MM.1S (cell line): ENCODE measurements at regions not wholly inside any gene's neighbourhood (a gene's known extent, or its start where the extent isn't known, plus 50 kb on each side); places are given as distances from the start of the nearest gene placed in this dataset.

Experiments
- DNase-seq: peaks from one replicate; pipeline ENCODE4 v3.0.0-alpha.2; 2015
- H2AFZ ChIP-seq: fragments of 300-600 bp; sonication (generic); 2 replicates; pipeline ENCODE4 v1.6.0; 2016; ENCODE audit warnings: antibody characterized with exemption, low read length
- H3F3A ChIP-seq: fragments of 300-600 bp; sonication (generic); 2 replicates; pipeline ENCODE4 v1.6.1; 2016; ENCODE audit warnings: mild to moderate bottlenecking, antibody characterized with exemption, low read length, moderate library complexity, mixed read lengths; ENCODE audit not compliant: insufficient read depth
- H3K27ac ChIP-seq: fragments of 300-600 bp; sonication (generic); 2 replicates; pipeline ENCODE4 v1.5.1; 2016; ENCODE audit warnings: mild to moderate bottlenecking, low read length
- H3K27me3 ChIP-seq: fragments of 300-600 bp; sonication (generic); replicated peaks from 2 replicates; pipeline ENCODE4 v1.6.0; 2016; ENCODE audit warnings: low read length; ENCODE audit not compliant: insufficient read depth
- H3K36me3 ChIP-seq: fragments of 300-600 bp; sonication (generic); replicated peaks from 2 replicates; pipeline ENCODE4 v1.6.1; 2016; ENCODE audit warnings: mild to moderate bottlenecking, low read length, mixed read lengths; ENCODE audit not compliant: insufficient read depth
- H3K4me1 ChIP-seq: fragments of 300-600 bp; sonication (generic); 2 replicates; pipeline ENCODE4 v1.6.1; 2016; ENCODE audit warnings: low read length, mixed read lengths
- H3K4me2 ChIP-seq: fragments of 300-600 bp; sonication (generic); 2 replicates; pipeline ENCODE4 v1.6.0; 2016; ENCODE audit warnings: low read depth, low read length
- H3K4me3 ChIP-seq: fragments of 300-600 bp; sonication (generic); 2 replicates; pipeline ENCODE4 v1.5.1; 2016; ENCODE audit warnings: low read length, mixed read lengths
- H3K79me2 ChIP-seq: fragments of 300-600 bp; sonication (generic); 2 replicates; pipeline ENCODE4 v1.6.1; 2016; ENCODE audit warnings: mixed run types, low read length, mixed read lengths
- H3K9ac ChIP-seq: fragments of 300-600 bp; sonication (generic); 2 replicates; pipeline ENCODE4 v1.6.1; 2016; ENCODE audit warnings: low read length, mixed read lengths
- H3K9me2 ChIP-seq: fragments of 300-600 bp; sonication (generic); replicated peaks from 2 replicates; pipeline ENCODE4 v1.6.1; 2016; ENCODE audit warnings: mild to moderate bottlenecking, low read length, mixed read lengths; ENCODE audit not compliant: insufficient read depth
- H3K9me3 ChIP-seq: fragments of 300-600 bp; sonication (generic); replicated peaks from 2 replicates; pipeline ENCODE4 v1.6.1; 2016; ENCODE audit warnings: mild to moderate bottlenecking, low read length, mixed read lengths; ENCODE audit not compliant: insufficient read depth
- H4K20me1 ChIP-seq: fragments of 300-600 bp; sonication (generic); 2 replicates; pipeline ENCODE4 v1.6.1; 2016; ENCODE audit warnings: mild to moderate bottlenecking, low read length, moderate library complexity, mixed read lengths; ENCODE audit not compliant: insufficient read depth
- CTCF ChIP-seq: fragments of 300-600 bp; sonication (generic); IDR thresholded peaks from 2 replicates; pipeline ENCODE4 v1.5.1; 2016; ENCODE audit warnings: antibody characterized with exemption, low read length, mixed read lengths
- EZH2 ChIP-seq: fragments of 300-600 bp; sonication (generic); optimal IDR thresholded peaks from 2 replicates; pipeline ENCODE3; 2017; ENCODE audit warnings: low read depth, mild to moderate bottlenecking, antibody characterized with exemption, low read length, mixed read lengths
- EZH2phosphoT487 ChIP-seq: fragments of 300-600 bp; sonication (generic); IDR thresholded peaks from 2 replicates; pipeline ENCODE4 v1.6.1; 2018; ENCODE audit warnings: antibody characterized with exemption, low read length

GRCh38 chr2:188713961-188714360, 260.2 kb upstream of the COL3A1 start:
- DNase-seq = no peak
- Histone ChIP-seq H3K9me3 (no peaks in the 10 kb centered on the region), H3K4me3 (no peak overlapping the region), H2AFZ (no peak overlapping the region), H3K9ac (no peak overlapping the region), H3K4me1 (no peaks in the 10 kb centered on the region), H3K9me2 (no peaks in the 10 kb centered on the region), H3K4me2 (no peak overlapping the region), H3F3A (no peaks in the 10 kb centered on the region), H3K27ac (no peak overlapping the region), H4K20me1 (no peaks in the 10 kb centered on the region), H3K27me3 (no peaks in the 10 kb centered on the region), H3K36me3 (no peaks in the 10 kb centered on the region), H3K79me2 (no peaks in the 10 kb centered on the region)
- TF ChIP-seq EZH2 = no peak
- no peak for TF ChIP-seq EZH2phosphoT487
- no peak for TF ChIP-seq CTCF

- Histone ChIP-seq H3K9me2 (no peaks in the 10 kb centered on the region), H3K79me2 (no peaks in the 10 kb centered on the region), H2AFZ (no peak overlapping the region), H3K27ac (no peak overlapping the region), H3K4me3 (no peak overlapping the region), H3F3A (no peaks in the 10 kb centered on the region), H3K36me3 (no peaks in the 10 kb centered on the region), H3K9ac (no peak overlapping the region), H3K4me1 (no peaks in the 10 kb centered on the region), H4K20me1 (no peaks in the 10 kb centered on the region), H3K4me2 (no peak overlapping the region), H3K9me3 (no peaks in the 10 kb centered on the region), H3K27me3 (no peaks in the 10 kb centered on the region)
- TF ChIP-seq EZH2 = no peak
- no peak for TF ChIP-seq CTCF
- TF ChIP-seq EZH2phosphoT487 = no peak
- DNase-seq = no peak
Observed at GRCh38 chr2:188720811-188721605, 253.2 kb upstream of the COL3A1 start.

GRCh38 chr2:188721784-188722183, 252.4 kb upstream of the COL3A1 start:
- TF ChIP-seq EZH2phosphoT487 = no peak
- no peak for TF ChIP-seq CTCF
- TF ChIP-seq EZH2 = no peak
- no peak overlapping the region for H3K27ac ChIP-seq

More at GRCh38 chr2:188721784-188722183, 252.4 kb upstream of the COL3A1 start:
- DNase-seq = no peak
- Histone ChIP-seq H3K4me2 (no peak overlapping the region), H3K9me2 (no peaks in the 10 kb centered on the region), H3K4me3 (no peak overlapping the region), H3K36me3 (no peaks in the 10 kb centered on the region), H3K9ac (no peak overlapping the region), H2AFZ (no peak overlapping the region), H3K4me1 (no peaks in the 10 kb centered on the region), H3F3A (no peaks in the 10 kb centered on the region), H3K79me2 (no peaks in the 10 kb centered on the region), H4K20me1 (no peaks in the 10 kb centered on the region), H3K9me3 (no peaks in the 10 kb centered on the region), H3K27me3 (no peaks in the 10 kb centered on the region)
